Kidney tubule cell (primary cell): ENCODE measurements at regions not wholly inside any gene's neighbourhood (a gene's known extent, or its start where the extent isn't known, plus 50 kb on each side); places are given as distances from the start of the nearest gene placed in this dataset.

Source experiments
- DNase-seq: peaks from one replicate; pipeline ENCODE4 v3.0.0-alpha.2; 2018; ENCODE audit warnings: low spot score

- no peak for DNase-seq
Observed at GRCh38 chr22:23410411-23410810, 169.7 kb downstream of the IGLL1 start.

DNA sequence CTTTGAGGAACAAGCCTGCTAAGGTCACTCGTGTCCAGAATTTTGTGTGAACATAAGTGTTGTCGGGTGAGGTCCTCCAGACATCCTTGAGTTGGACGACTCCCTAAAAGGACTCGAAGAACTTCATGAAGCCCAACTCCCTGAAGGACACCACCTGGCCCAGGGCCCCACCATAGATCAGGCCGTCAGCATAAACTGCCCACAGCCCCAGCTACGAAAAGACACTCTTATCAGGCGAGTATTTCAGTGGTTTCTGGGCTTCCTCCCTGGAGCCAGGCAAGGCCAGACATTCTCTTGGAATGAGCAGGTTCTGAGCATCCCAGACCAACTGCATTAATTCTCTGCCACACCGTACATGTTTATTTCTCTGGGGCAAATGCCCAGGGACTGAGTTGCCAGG is 170.1 kb downstream of the IGLL1 start:
- no peak for DNase-seq

DNA sequence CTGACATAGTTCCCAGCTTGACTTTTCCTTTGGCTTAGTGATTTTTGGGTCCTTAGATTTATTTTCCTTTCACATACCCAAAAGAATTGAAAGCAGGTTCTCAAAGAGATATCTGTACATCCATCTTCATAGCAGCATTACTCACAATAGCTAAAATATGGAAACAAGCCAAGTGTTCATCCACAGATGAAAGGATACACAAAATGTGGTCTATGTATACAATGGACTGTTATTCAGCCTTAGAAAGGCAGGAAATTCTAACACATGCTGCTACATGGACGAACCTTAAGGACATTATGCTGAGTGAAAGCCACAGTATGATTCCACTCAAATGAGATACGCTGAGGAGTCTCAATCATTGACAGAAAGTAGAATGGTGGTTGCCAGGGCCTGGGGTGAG is 171.8 kb downstream of the IGLL1 start:
- DNase-seq: no peak

DNA sequence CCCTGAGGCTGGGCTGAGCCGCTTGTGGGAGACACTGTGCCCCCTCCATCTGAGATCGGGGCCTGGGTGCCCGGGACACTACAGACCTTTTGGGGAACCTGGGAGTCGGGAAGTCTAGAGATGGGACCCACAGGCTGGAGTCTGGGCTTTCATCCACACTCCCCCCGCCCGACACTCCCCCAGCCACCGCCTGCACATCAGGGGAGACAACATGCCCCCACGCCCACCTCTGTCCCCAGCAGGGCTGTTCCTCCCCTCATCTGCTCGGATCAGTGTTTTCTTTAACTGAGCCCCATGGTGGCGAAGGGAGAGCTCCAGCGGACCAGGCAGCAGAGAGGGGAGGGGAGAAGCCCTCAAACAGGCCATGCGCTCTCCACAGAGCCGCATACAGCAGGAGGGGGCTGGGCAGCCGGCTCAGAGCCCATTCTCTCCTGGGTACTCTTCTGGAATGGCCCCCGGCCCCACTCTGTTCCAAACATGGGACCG is 174.7 kb downstream of the IGLL1 start:
- DNase-seq: no peak

- DNase-seq: peak; percentile 26
Observed at GRCh38 chr22:23404689-23405365, 175.3 kb downstream of the IGLL1 start.

DNA sequence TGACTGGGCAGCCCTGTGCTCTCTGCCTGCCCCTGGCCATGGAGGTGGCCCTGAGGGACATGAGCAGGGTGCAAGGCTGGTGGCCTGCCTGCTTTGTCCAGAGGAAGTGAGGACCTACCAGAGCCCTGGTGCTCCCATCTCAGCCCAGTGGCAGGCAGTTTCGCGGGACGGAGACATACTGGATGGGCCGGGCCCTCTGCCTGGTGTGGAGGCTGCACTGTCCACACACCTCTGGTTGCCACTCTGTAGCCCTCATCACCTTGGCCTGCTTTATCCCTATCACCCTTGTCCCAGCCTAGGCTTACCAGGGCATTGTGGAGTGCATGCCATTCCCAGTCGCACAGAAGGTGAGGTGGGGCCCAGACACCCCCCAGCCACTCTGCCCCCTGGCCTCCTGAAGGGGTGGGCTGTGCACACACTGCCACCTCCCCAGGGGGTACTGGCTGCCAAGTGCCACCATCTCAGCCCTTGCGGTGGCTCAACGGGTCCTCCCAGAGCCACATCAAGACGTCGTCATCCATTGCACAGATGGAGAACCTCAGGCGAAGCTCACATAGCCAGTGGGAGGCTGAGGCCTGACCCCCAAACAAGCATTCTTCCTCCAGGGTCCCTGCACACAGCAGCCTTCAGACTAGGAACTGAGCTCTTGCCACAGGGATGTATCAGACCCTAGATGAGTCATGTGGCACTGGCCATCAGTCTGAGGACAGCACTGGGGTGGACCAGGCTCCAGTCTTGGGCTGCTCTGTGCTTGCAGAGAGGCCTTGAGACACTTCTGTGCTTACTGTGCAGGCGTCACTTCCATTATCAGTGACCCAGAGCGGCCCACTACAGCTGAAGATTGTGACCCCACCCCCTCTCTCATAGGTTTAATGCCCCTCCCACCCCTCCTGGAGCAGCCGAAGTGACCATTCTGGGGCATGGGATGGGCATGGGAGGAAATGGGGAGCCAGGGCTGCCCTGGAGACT is 176.1 kb downstream of the IGLL1 start:
- DNase-seq: no peak

GRCh38 chr22:23403152-23403719 is 176.9 kb downstream of the IGLL1 start:
- no peak for DNase-seq

- peak; percentile 83 for DNase-seq
Observed at GRCh38 chr22:23402275-23403151, 177.6 kb downstream of the IGLL1 start.

DNA sequence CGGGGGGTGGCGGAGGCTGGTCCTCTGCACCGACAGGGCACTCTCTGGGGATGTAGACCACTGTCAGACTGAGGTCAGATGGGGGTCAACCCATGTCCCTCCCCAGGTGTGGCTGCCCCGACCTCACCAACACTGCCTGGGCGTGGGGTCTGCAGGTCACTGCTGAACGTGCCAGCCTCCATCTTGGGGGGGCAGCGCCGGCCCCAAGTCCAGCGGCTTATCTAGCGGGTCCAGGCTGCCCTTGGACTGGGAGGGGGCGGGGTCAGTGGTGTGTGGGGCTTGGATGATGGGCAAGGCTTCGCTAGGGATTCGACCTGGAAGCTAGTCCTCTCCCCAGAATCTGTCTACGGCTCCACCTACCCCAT is 178.2 kb downstream of the IGLL1 start:
- DNase-seq: no peak

GRCh38 chr22:23401111-23401909 is 178.8 kb downstream of the IGLL1 start:
- DNase-seq: peak; percentile 88

GRCh38 chr22:23400286-23400981 is 179.7 kb downstream of the IGLL1 start:
- DNase-seq: no peak

GRCh38 chr22:23399367-23400285 is 180.5 kb downstream of the IGLL1 start:
- no peak for DNase-seq

GRCh38 chr22:23398701-23399366 is 181.3 kb downstream of the IGLL1 start:
- DNase-seq: no peak

GRCh38 chr22:23397613-23398567 is 182.2 kb downstream of the IGLL1 start:
- no peak for DNase-seq

- DNase-seq: no peak
Observed at GRCh38 chr22:23397008-23397612, 183.0 kb downstream of the IGLL1 start.

DNA sequence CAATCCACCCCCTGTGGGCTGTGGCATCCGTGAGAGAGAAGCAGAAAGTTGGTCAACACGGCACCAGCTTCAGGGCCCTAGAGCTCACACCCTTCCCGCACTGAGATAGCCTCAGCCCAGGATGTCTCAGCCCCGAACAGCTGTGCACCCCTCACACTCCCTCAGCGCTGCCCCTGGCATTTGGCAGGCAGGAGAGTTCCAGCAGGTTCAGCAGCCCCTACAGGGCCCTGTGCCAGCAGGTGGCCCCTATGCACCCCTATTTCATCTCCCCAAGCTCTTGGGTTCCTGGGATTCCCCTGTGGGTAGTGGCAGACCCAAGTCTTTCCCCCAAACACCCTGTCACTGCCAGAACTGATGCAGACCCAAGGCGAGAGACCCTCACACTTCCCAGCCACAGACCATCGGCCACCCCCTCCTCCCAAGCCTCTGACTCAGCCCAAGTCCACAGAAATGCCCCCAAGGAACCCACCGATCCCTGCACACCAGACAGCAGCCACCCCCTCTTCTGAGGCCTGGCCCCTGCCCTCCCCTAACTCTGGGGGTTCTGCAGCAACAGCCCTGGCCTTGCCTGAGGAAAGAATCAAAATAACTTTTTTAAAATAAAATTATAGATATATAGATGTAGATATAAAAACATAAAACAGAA is 183.6 kb downstream of the IGLL1 start:
- no peak for DNase-seq
